ENCODE measurements at regions not wholly inside any gene's neighbourhood (a gene's known extent, or its start where the extent isn't known, plus 50 kb on each side); places are given as distances from the start of the nearest gene placed in this dataset.
A peak's percentile ranks its signal among the peaks of the same experiment; 100 is the strongest.
"Not testable (repeated sequence)": the region's sequence is repeated elsewhere in the genome, so short reads cannot be mapped to it uniquely, and the experiment has no call there.

DNA sequence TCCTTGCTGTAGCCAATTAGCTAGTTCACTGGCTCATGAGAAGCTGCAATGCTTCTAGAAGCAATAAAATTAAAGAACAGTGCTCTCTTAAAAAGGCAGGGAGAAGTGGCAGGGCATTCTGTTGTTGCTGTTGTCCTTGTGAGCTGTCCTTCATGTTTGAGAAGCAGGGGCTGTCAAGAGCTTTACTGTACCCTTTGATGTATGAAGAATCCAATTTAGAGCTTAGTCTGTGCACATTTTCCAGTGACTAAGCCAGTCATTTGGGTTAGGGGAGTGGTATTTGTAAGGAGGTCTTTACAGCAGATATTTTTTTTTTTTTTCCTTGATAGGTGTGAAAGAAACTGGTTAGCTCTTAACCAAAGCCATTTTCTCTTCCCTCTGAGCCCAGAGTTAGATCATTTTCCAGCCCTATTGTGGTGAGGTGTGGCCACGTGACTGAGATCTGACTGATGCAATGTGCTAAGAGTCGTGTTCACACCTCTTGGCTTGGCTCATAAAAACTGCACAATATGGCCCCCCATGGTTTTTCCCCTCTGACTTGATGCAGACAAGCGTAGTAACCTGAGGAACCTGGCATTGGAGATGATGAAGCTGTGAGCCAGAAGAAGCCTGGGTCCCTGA is 309.6 kb upstream of the TMTC4 start:
- ATAC-seq, result no peak
- intact Hi-C loops (cut with DNase I), result no loop called here
- no peak overlapping the region for H3K27ac ChIP-seq
- H3K9me3 ChIP-seq, result no peaks in the 10 kb centered on the region
- FAIRE-seq, result no peak
- H3K4me3 ChIP-seq, result no peak overlapping the region
- no peaks in the 10 kb centered on the region for H3K36me3 ChIP-seq
- no peak for DNase-seq
- H3K4me1 ChIP-seq, result no peaks in the 10 kb centered on the region
- TF ChIP-seq, protein P1, sequence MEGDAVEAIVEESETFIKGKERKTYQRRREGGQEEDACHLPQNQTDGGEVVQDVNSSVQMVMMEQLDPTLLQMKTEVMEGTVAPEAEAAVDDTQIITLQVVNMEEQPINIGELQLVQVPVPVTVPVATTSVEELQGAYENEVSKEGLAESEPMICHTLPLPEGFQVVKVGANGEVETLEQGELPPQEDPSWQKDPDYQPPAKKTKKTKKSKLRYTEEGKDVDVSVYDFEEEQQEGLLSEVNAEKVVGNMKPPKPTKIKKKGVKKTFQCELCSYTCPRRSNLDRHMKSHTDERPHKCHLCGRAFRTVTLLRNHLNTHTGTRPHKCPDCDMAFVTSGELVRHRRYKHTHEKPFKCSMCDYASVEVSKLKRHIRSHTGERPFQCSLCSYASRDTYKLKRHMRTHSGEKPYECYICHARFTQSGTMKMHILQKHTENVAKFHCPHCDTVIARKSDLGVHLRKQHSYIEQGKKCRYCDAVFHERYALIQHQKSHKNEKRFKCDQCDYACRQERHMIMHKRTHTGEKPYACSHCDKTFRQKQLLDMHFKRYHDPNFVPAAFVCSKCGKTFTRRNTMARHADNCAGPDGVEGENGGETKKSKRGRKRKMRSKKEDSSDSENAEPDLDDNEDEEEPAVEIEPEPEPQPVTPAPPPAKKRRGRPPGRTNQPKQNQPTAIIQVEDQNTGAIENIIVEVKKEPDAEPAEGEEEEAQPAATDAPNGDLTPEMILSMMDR (IDR thresholded peaks at IDR 0.05), result no peak
- WGBS, 2 donors, result 44 to 48% methylated on average over 3 of the region's 3 CpGs
- no peaks in the 10 kb centered on the region for H3K27me3 ChIP-seq

- no peak for FAIRE-seq
- intact Hi-C loops (cut with DNase I), result no loop called here
- ATAC-seq, result no peak
- Histone ChIP-seq H3K9me3 (no peaks in the 10 kb centered on the region), H3K4me1 (no peaks in the 10 kb centered on the region), H3K36me3 (no peaks in the 10 kb centered on the region), H3K27ac (no peak overlapping the region), H3K27me3 (no peaks in the 10 kb centered on the region), H3K4me3 (no peak overlapping the region)
- no peak for DNase-seq
- TF ChIP-seq, protein P1 (IDR thresholded peaks at IDR 0.05), result no peak
- 73 to 79% methylated on average over 6 of the region's 6 CpGs for WGBS, 2 donors
These were observed 308.5 kb upstream of the TMTC4 start for GRCh38 chr13:100983111-100983510.

DNA sequence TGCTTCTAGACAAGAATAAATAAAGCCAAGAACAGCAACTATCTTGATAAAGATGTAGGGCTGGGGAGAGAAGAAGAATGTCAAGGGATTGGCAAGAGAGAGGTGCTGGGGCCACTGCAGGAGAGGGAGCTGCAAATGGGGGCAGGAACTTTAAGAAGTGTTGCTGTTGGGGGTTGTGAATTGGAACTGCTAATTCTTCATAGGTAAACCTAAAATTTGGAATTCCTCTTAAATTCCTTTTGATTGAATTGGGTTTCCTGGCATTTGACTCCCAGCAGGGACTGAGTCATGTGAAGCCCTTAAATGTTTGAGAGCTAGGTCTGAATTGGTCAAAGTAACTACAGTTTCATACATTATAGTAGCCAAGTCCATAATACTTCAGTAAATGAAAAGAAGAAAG is 305.6 kb upstream of the TMTC4 start:
- no peaks in the 10 kb centered on the region for H3K4me1 ChIP-seq
- H3K27ac ChIP-seq, result no peak overlapping the region
- no peaks in the 10 kb centered on the region for H3K36me3 ChIP-seq
- no peaks in the 10 kb centered on the region for H3K27me3 ChIP-seq
- DNase-seq (no peak), FAIRE-seq (no peak), ATAC-seq (no peak)
- TF ChIP-seq, protein P1 (IDR thresholded peaks at IDR 0.05), result no peak
- intact Hi-C loops (cut with DNase I), result no loop called here
- H3K9me3 ChIP-seq, result no peaks in the 10 kb centered on the region
- no peak overlapping the region for H3K4me3 ChIP-seq

- TF ChIP-seq, protein P1 (IDR thresholded peaks at IDR 0.05), result no peak
- WGBS, 2 donors, result 60 to 74% methylated on average over 7 of the region's 7 CpGs
These were observed 303.2 kb upstream of the TMTC4 start for GRCh38 chr13:100977841-100978240.

DNA sequence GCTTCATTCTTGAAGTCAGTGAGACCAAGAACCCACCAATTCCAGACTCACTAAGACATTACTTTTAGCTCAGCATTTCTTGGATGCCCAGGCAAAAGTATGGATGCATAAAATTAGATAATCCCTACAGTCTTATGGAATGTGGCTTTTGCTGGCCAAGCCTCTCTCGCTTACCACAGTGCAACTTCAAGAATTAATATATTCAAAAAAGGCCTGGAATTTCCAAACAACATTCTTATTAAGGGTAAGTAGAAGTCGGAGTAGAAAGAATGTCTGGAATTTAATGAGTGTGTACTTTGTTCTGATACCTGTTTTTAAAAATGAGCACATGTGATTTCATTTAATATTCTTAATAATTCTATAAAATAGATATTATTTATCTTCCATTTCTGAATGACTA is 302.4 kb upstream of the TMTC4 start:
- FAIRE-seq (no peak), DNase-seq (no peak), ATAC-seq (no peak)
- Histone ChIP-seq H3K4me1 (no peaks in the 10 kb centered on the region), H3K9me3 (no peaks in the 10 kb centered on the region), H3K36me3 (no peaks in the 10 kb centered on the region), H3K4me3 (no peak overlapping the region), H3K27me3 (no peaks in the 10 kb centered on the region), H3K27ac (no peak overlapping the region)
- 50 to 65% methylated on average over 2 of the region's 2 CpGs for WGBS, 2 donors
- TF ChIP-seq, protein P1 (IDR thresholded peaks at IDR 0.05), result no peak
- intact Hi-C loops (cut with DNase I), result no loop called here

More at GRCh38 chr13:100977841-100978240, 303.2 kb upstream of the TMTC4 start:
- intact Hi-C loops (cut with DNase I), result no loop called here
- H3K27ac ChIP-seq, result no peak overlapping the region
- ATAC-seq, result no peak
- no peak for FAIRE-seq
- no peaks in the 10 kb centered on the region for H3K4me1 ChIP-seq
- no peaks in the 10 kb centered on the region for H3K36me3 ChIP-seq
- H3K9me3 ChIP-seq, result no peaks in the 10 kb centered on the region
- no peaks in the 10 kb centered on the region for H3K27me3 ChIP-seq
- DNase-seq, result no peak
- no peak overlapping the region for H3K4me3 ChIP-seq

- H3K36me3 ChIP-seq; H3K9me3 ChIP-seq; intact Hi-C loops (cut with DNase I); H3K4me1 ChIP-seq; H3K27me3 ChIP-seq; H3K4me3 ChIP-seq; FAIRE-seq; ATAC-seq; H3K27ac ChIP-seq: not testable (repeated sequence)
- peak in 1 of 6 donors; percentile 41 for DNase-seq
- WGBS, 2 donors, result 56 to 64% methylated on average over 17 to 31 of the region's 31 CpGs
These were observed 301.1 kb upstream of the TMTC4 start for GRCh38 chr13:100975666-100976065.
